Endothelial cell of umbilical vein (primary cell): ENCODE measurements at regions not wholly inside any gene's neighbourhood (a gene's known extent, or its start where the extent isn't known, plus 50 kb on each side); places are given as distances from the start of the nearest gene placed in this dataset.

Experiments used
- BruUV-seq: library from RNA; stranded (reverse); fragments of 400-500 nt; replicated peaks from 2 replicates; lab custom pipeline; 2021; lab: Mats Ljungman, UMichigan
- CTCF ChIA-PET: fragments of 300-600, 350-600 bp; sonication (Branson Sonifier 250); formaldehyde crosslinking; loops from one replicate; lab custom pipeline; 2021; ENCODE audit warnings: antibody characterized with exemption, inconsistent platforms; lab: Charles Lee
- POLR2A ChIA-PET: fragments of 300-600, 350-600 bp; sonication (Branson Sonifier 250); formaldehyde crosslinking; loops from one replicate; lab custom pipeline; 2021; ENCODE audit warnings: antibody characterized with exemption, inconsistent platforms; lab: Charles Lee
- DNase-seq: peaks from one replicate; pipeline ENCODE4 v3.0.0-alpha.2; 2011; ENCODE audit warnings: low read depth, low spot score
- FAIRE-seq: peaks from 2 replicates; lab custom pipeline; 2011; peaks lifted over from hg19 to GRCh38; lab: Jason Lieb, UNC
- H2AFZ ChIP-seq: 2 replicates; pipeline ENCODE4 v1.6.0; 2012; ENCODE audit warnings: low read depth, low read length, control low read depth, inconsistent platforms
- H3K27ac ChIP-seq: 2 replicates; pipeline ENCODE4 v1.5.1; 2011; ENCODE audit warnings: low read depth, mild to moderate bottlenecking, control low read depth, low read length, moderate library complexity; ENCODE audit not compliant: insufficient read depth
- H3K27me3 ChIP-seq, 2 experiments: 2 replicates each; pipeline versions ENCODE4 v1.6.0 to v1.6.1; 2011; ENCODE audit warnings: low read length in 2 of 2, mixed read lengths in 1 of 2; ENCODE audit not compliant: control insufficient read depth in 2 of 2, insufficient read depth in 2 of 2
- H3K36me3 ChIP-seq, 2 experiments: 2 replicates in 1 of 2; 3 replicates in 1 of 2; pipeline ENCODE4 v1.5.1; 2011; ENCODE audit warnings: low read length in 2 of 2, mild to moderate bottlenecking in 1 of 2, moderate library complexity in 1 of 2; ENCODE audit not compliant: control insufficient read depth in 2 of 2, insufficient read depth in 2 of 2; ENCODE audit errors: extremely low read depth in 1 of 2
- H3K4me1 ChIP-seq: 3 replicates; pipeline ENCODE4 v1.5.1; 2011; ENCODE audit warnings: mild to moderate bottlenecking, low read length; ENCODE audit not compliant: control insufficient read depth, insufficient read depth; ENCODE audit errors: extremely low read depth
- H3K4me2 ChIP-seq: 2 replicates; pipeline ENCODE4 v1.6.1; 2011; ENCODE audit warnings: low read length, control low read depth, mixed read lengths; ENCODE audit not compliant: insufficient read depth
- H3K4me3 ChIP-seq, 3 experiments: fragments of 200-600 bp in 1 of 3; sonication (generic), shearing (Covaris generic) in 1 of 3; replicated peaks in 1 of 3; 2 replicates each; pipeline ENCODE4 v1.5.1; 2011 to 2016; ENCODE audit warnings: control low read depth in 3 of 3, low read length in 3 of 3, mild to moderate bottlenecking in 2 of 3, inconsistent platforms in 1 of 3, low read depth in 1 of 3, moderate library complexity in 1 of 3; ENCODE audit not compliant: insufficient read depth in 1 of 3
- H3K79me2 ChIP-seq: 2 replicates; pipeline ENCODE4 v1.6.0; 2012; ENCODE audit warnings: low read length, inconsistent platforms; ENCODE audit not compliant: control insufficient read depth, insufficient read depth
- H3K9ac ChIP-seq: replicated peaks from 2 replicates; pipeline ENCODE3; 2011; ENCODE audit warnings: low read length, control low read depth; ENCODE audit not compliant: insufficient read depth; ENCODE audit errors: extremely low read depth
- H3K9me1 ChIP-seq: replicated peaks from 3 replicates; pipeline ENCODE4 v1.6.0; 2011; ENCODE audit warnings: mild to moderate bottlenecking, low read length; ENCODE audit not compliant: control insufficient read depth, insufficient read depth; ENCODE audit errors: extremely low read depth
- H3K9me3 ChIP-seq: replicated peaks from 2 replicates; pipeline ENCODE4 v1.5.1; 2012; ENCODE audit warnings: low read length, inconsistent platforms; ENCODE audit not compliant: control insufficient read depth, insufficient read depth
- H4K20me1 ChIP-seq: replicated peaks from 2 replicates; pipeline ENCODE3; 2011; ENCODE audit warnings: mild to moderate bottlenecking, low read length; ENCODE audit not compliant: control insufficient read depth, insufficient read depth; ENCODE audit errors: extremely low read depth
- EZH2 ChIP-seq: IDR thresholded peaks from 2 replicates; pipeline ENCODE4 v1.6.1; 2012; ENCODE audit warnings: borderline replicate concordance, low read depth, mild to moderate bottlenecking, moderate library complexity, low read length, inconsistent platforms; ENCODE audit not compliant: severe bottlenecking
- FOS ChIP-seq: IDR thresholded peaks from 2 replicates; pipeline ENCODE4 v1.6.1; 2011; ENCODE audit warnings: mild to moderate bottlenecking, low read length, moderate library complexity, borderline replicate concordance; ENCODE audit not compliant: insufficient read depth
- GATA2 ChIP-seq: IDR thresholded peaks from 2 replicates; pipeline ENCODE4 v1.7.0; 2011; ENCODE audit warnings: low read depth, mild to moderate bottlenecking, moderate library complexity, mixed read lengths, low read length; ENCODE audit not compliant: insufficient read length, insufficient read depth
- JUN ChIP-seq: IDR thresholded peaks from 2 replicates; pipeline ENCODE4 v1.6.1; 2011; ENCODE audit warnings: borderline replicate concordance, low read depth; ENCODE audit not compliant: insufficient read length, insufficient read depth
- MYC ChIP-seq: IDR thresholded peaks from one replicate; pipeline ENCODE4 v1.6.1; 2011; ENCODE audit warnings: mild to moderate bottlenecking, low read depth, low read length
- POLR2A ChIP-seq: IDR thresholded peaks from 2 replicates; pipeline ENCODE4 v1.6.1; 2012; ENCODE audit warnings: low read depth, mild to moderate bottlenecking, control low read depth, low read length
- POLR2AphosphoS5 ChIP-seq: IDR thresholded peaks from 2 replicates; pipeline ENCODE4 v1.6.1; 2012; ENCODE audit warnings: low read depth, mild to moderate bottlenecking, control low read depth, low read length, moderate library complexity; ENCODE audit not compliant: insufficient read depth
- dilution Hi-C: fragments of 300-500 bp; cut with MboI; formaldehyde crosslinking; loops from one replicate; pipeline ENCODE4 v1.15.0; 2019; ENCODE audit warnings: low sequenced_read_pairs; ENCODE audit not compliant: extremely low pct_ligation_motif_present
- intact Hi-C: fragments of 100-400 bp; cut with micrococcal nuclease; formaldehyde crosslinking; loops from one replicate; pipeline ENCODE4 v1.10.0; 2022
- TF ChIP-seq, protein P1 (sequence below), 2 donors: IDR thresholded peaks; 1 replicate in 1 of 2; 2 replicates in 1 of 2; pipeline ENCODE4 v1.5.1; 2011; ENCODE audit warnings: low read length in 2 of 2, mild to moderate bottlenecking in 2 of 2, moderate library complexity in 2 of 2, control low read depth in 1 of 2, inconsistent platforms in 1 of 2, low read depth in 1 of 2; ENCODE audit not compliant: insufficient read depth in 1 of 2; ENCODE audit errors: extremely low read depth in 1 of 2
- TF ChIP-seq, protein P2 (sequence below): IDR thresholded peaks from 2 replicates; pipeline ENCODE4 v1.6.1; 2011; ENCODE audit not compliant: insufficient read depth, insufficient read length

DNA sequence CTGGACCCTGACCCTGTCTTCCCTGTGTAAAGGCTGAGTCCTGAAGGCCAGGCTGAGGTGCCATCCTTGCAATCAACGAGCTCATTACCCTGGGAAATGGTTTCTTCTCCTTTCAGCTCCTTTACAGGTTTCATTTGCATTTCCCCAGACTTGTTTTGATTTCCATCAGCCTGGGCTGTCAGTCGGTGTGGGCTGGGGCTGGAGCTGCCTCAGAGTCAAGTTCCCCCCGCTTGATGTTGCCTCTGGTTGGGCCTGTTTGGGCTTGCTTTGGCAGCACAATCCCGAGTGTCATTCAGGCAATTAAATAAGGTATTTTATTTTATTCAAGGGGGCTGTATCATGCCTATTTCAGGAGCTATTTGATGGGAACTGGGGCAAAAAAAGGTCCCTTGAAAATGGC lies 424.9 kb downstream of the INSC start:
- Histone ChIP-seq H3K9me3 (peaks cover 3% of the 10 kb centered on the region), H2AFZ (no peak overlapping the region), H4K20me1 (no peaks in the 10 kb centered on the region), H3K4me1 (no peaks in the 10 kb centered on the region), H3K36me3 (no peaks in the 10 kb centered on the region), H3K9me1 (no peaks in the 10 kb centered on the region), H3K9ac (no peak overlapping the region), H3K27ac (no peak overlapping the region), H3K4me2 (no peak overlapping the region), H3K79me2 (no peaks in the 10 kb centered on the region), H3K27me3 (no peaks in the 10 kb centered on the region), H3K4me3 (no peak overlapping the region)
- intact Hi-C loops, result no loop called here
- dilution Hi-C loops, result no loop called here
- BruUV-seq, result no TSS peak
- ChIA-PET CTCF (no interaction called here), POLR2A (no interaction called here)
- no peak for DNase-seq
- no peak for FAIRE-seq
- TF ChIP-seq MYC, result no peak
- TF ChIP-seq GATA2, result no peak
- no peak for TF ChIP-seq JUN
- TF ChIP-seq, protein P1, sequence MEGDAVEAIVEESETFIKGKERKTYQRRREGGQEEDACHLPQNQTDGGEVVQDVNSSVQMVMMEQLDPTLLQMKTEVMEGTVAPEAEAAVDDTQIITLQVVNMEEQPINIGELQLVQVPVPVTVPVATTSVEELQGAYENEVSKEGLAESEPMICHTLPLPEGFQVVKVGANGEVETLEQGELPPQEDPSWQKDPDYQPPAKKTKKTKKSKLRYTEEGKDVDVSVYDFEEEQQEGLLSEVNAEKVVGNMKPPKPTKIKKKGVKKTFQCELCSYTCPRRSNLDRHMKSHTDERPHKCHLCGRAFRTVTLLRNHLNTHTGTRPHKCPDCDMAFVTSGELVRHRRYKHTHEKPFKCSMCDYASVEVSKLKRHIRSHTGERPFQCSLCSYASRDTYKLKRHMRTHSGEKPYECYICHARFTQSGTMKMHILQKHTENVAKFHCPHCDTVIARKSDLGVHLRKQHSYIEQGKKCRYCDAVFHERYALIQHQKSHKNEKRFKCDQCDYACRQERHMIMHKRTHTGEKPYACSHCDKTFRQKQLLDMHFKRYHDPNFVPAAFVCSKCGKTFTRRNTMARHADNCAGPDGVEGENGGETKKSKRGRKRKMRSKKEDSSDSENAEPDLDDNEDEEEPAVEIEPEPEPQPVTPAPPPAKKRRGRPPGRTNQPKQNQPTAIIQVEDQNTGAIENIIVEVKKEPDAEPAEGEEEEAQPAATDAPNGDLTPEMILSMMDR (IDR thresholded peaks at IDR 0.05; ENCODE audit: extremely low read depth in 1 of 2, insufficient read depth in 1 of 2, low read depth in 1 of 2, low read length in 2 of 2), result no peak
- TF ChIP-seq EZH2, result no peak

DNA sequence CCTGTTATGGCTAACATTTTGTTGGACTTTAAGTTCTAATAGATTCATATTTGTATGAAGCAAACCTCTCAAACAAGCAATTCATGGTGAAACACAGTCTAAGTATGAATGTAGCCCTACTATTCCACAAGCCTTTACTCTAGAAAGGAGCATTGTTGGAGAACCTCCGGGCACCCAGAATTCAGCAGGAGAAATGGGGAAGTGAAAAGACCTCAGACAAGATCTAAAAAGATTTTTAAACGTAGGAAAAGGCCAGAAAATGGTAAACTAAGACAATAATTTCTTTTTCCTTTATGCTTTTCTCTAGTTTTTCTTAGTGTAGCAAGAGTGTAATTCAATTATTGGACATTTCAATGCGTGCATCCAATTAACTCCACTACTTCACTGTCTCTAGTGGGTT lies 426.4 kb downstream of the INSC start:
- no TSS peak for BruUV-seq
- H3K9me3 ChIP-seq, result peaks cover 3% of the 10 kb centered on the region
- POLR2A ChIA-PET, result no interaction called here
- dilution Hi-C loops, result no loop called here
- no peak for FAIRE-seq
- TF ChIP-seq MYC, result no peak
- TF ChIP-seq FOS, result no peak
- TF ChIP-seq, protein P1 (IDR thresholded peaks at IDR 0.05; ENCODE audit: extremely low read depth in 1 of 2, insufficient read depth in 1 of 2, low read depth in 1 of 2, low read length in 2 of 2), result no peak
- TF ChIP-seq, protein P2, sequence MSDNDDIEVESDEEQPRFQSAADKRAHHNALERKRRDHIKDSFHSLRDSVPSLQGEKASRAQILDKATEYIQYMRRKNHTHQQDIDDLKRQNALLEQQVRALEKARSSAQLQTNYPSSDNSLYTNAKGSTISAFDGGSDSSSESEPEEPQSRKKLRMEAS, result no peak
- no peak for TF ChIP-seq EZH2
- no peak for TF ChIP-seq POLR2A
- TF ChIP-seq POLR2AphosphoS5, result no peak
- no peak for TF ChIP-seq JUN
- TF ChIP-seq GATA2, result no peak
- no peaks in the 10 kb centered on the region for H3K79me2 ChIP-seq
- H3K4me1 ChIP-seq, result no peaks in the 10 kb centered on the region
- H3K9me1 ChIP-seq, result no peaks in the 10 kb centered on the region
- no peak overlapping the region for H2AFZ ChIP-seq
- H3K36me3 ChIP-seq, result no peaks in the 10 kb centered on the region
- H3K27me3 ChIP-seq, result no peaks in the 10 kb centered on the region
- no peaks in the 10 kb centered on the region for H4K20me1 ChIP-seq
- no peak overlapping the region for H3K27ac ChIP-seq
- H3K4me2 ChIP-seq, result no peak overlapping the region
- CTCF ChIA-PET, result no interaction called here
- no peak overlapping the region for H3K9ac ChIP-seq
- no peak for DNase-seq
- H3K4me3 ChIP-seq, result no peak overlapping the region
- intact Hi-C loops, result no loop called here
